ENCODE measurements at regions not wholly inside any gene's neighbourhood (a gene's known extent, or its start where the extent isn't known, plus 50 kb on each side); places are given as distances from the start of the nearest gene placed in this dataset.
A peak's percentile ranks its signal among the peaks of the same experiment; 100 is the strongest.
"Not testable (repeated sequence)": the region's sequence is repeated elsewhere in the genome, so short reads cannot be mapped to it uniquely, and the experiment has no call there.

GRCh38 chrX:12060489-12061260, 77.6 kb upstream of the FRMPD4 start:
- no peak for DNase-seq

GRCh38 chrX:12065251-12065650, 73.0 kb upstream of the FRMPD4 start:
- DNase-seq: peak; percentile 23

- DNase-seq: peak; percentile 0
These were observed 62.2 kb upstream of the FRMPD4 start for GRCh38 chrX:12076046-12076445.

- peak; percentile 29 for DNase-seq
These were observed 58.0 kb upstream of the FRMPD4 start for GRCh38 chrX:12080265-12080664.

- not testable (repeated sequence) for DNase-seq
These were observed 55.3 kb upstream of the FRMPD4 start for GRCh38 chrX:12082959-12083358.

Measured in fibroblast of skin of abdomen (primary cell).